K562 (cell line): ENCODE measurements at regions not wholly inside any gene's neighbourhood (a gene's known extent, or its start where the extent isn't known, plus 50 kb on each side); places are given as distances from the start of the nearest gene placed in this dataset.

ENCODE experiments used
- ARID3B ChIP-seq: fragments of 250-450 bp; sonication (Bioruptor Pico); IDR thresholded peaks from 2 replicates; pipeline ENCODE4 v1.4.0; 2020; ENCODE audit warnings: borderline replicate concordance
- DPF2 ChIP-seq: fragments of 450-650 bp; IDR thresholded peaks from 2 replicates; pipeline ENCODE4 v1.6.1; 2016
- KDM5B ChIP-seq: fragments of 200-600 bp; sonication (generic); IDR thresholded peaks from 2 replicates; pipeline ENCODE4 v1.6.1; 2012; ENCODE audit warnings: low read depth, mild to moderate bottlenecking, moderate library complexity, low read length, control low read depth, inconsistent platforms; ENCODE audit not compliant: insufficient replicate concordance
- POLR2A ChIP-seq: fragments of 450-650 bp; conservative IDR thresholded peaks from 2 replicates; pipeline ENCODE4 v1.6.1; 2016
- POLR2AphosphoS5 ChIP-seq: IDR thresholded peaks from 2 replicates; pipeline ENCODE4 v1.6.1; 2011; ENCODE audit warnings: mild to moderate bottlenecking, low read depth, low read length, moderate library complexity; ENCODE audit not compliant: control insufficient read depth, insufficient read depth
- TEAD1 ChIP-seq, 2 experiments: fragments of 450-650 bp in 1 of 2; sonication (generic) in 1 of 2; formaldehyde crosslinking; IDR thresholded peaks; 2 replicates each; pipeline versions ENCODE4 v1.4.0 to v1.8.0; 2020 to 2022; ENCODE audit warnings: mild to moderate bottlenecking in 2 of 2, missing genetic modification reagents in 1 of 2

- TF ChIP-seq TEAD1 (CRISPR knock-in tag; IDR thresholded peaks at IDR 0.05) (no peak), ARID3B (no peak), KDM5B (no peak), POLR2AphosphoS5 (no peak), DPF2 (no peak), POLR2A (no peak)
Measured at GRCh38 chrX:13479452-13479813, 90.0 kb upstream of the EGFL6 start.
